Trophoblast cell (in vitro differentiated cells and primary cell): ENCODE measurements at regions not wholly inside any gene's neighbourhood (a gene's known extent, or its start where the extent isn't known, plus 50 kb on each side); places are given as distances from the start of the nearest gene placed in this dataset.
"Not testable (repeated sequence)": the region's sequence is repeated elsewhere in the genome, so short reads cannot be mapped to it uniquely, and the experiment has no call there.

Source experiments
- DNase-seq, 2 donors: peaks; one replicate each; pipeline ENCODE4 v3.0.0-alpha.2; 2016
- H2AFZ ChIP-seq: 2 replicates; pipeline ENCODE4 v1.6.1; 2013; ENCODE audit warnings: low read length, moderate library complexity, mild to moderate bottlenecking; ENCODE audit not compliant: insufficient read depth, poor library complexity
- H2AK5ac ChIP-seq: 2 replicates; pipeline ENCODE4 v1.6.1; 2013; ENCODE audit warnings: mild to moderate bottlenecking, low read length
- H2BK120ac ChIP-seq: 2 replicates; pipeline ENCODE4 v1.6.1; 2013; ENCODE audit warnings: low read length, mild to moderate bottlenecking, moderate library complexity; ENCODE audit not compliant: insufficient read depth, poor library complexity
- H2BK12ac ChIP-seq: 2 replicates; pipeline ENCODE4 v1.6.1; 2013; ENCODE audit warnings: mild to moderate bottlenecking, low read length, moderate library complexity
- H2BK5ac ChIP-seq: 2 replicates; pipeline ENCODE4 v1.6.1; 2013; ENCODE audit warnings: low read length, low read depth, moderate library complexity, mild to moderate bottlenecking; ENCODE audit not compliant: poor library complexity
- H3K14ac ChIP-seq: 2 replicates; pipeline ENCODE4 v1.6.1; 2013; ENCODE audit warnings: mild to moderate bottlenecking, low read length
- H3K18ac ChIP-seq: 2 replicates; pipeline ENCODE4 v1.6.1; 2013; ENCODE audit warnings: mild to moderate bottlenecking, low read length
- H3K23ac ChIP-seq: 2 replicates; pipeline ENCODE4 v1.6.1; 2013; ENCODE audit warnings: low read length
- H3K27ac ChIP-seq: 2 replicates; pipeline ENCODE4 v1.5.1; 2013; ENCODE audit warnings: low read depth, mild to moderate bottlenecking, inconsistent platforms, low read length, moderate library complexity
- H3K27me3 ChIP-seq: 2 replicates; pipeline ENCODE4 v1.6.1; 2013; ENCODE audit warnings: inconsistent platforms, mild to moderate bottlenecking, low read length, moderate library complexity; ENCODE audit not compliant: insufficient read depth
- H3K36me3 ChIP-seq, 2 experiments: 1 replicate in 1 of 2; 2 replicates in 1 of 2; pipeline ENCODE4 v1.6.1; 2013; ENCODE audit warnings: low read length in 2 of 2, mild to moderate bottlenecking in 2 of 2, moderate library complexity in 1 of 2; ENCODE audit not compliant: insufficient read depth in 2 of 2, control insufficient read depth in 1 of 2
- H3K4ac ChIP-seq: 2 replicates; pipeline ENCODE4 v1.6.1; 2013; ENCODE audit warnings: low read depth, mild to moderate bottlenecking, low read length, moderate library complexity
- H3K4me1 ChIP-seq, 2 experiments: 1 replicate in 1 of 2; 2 replicates in 1 of 2; pipeline ENCODE4 v1.6.1; 2013; ENCODE audit warnings: low read length in 2 of 2, mild to moderate bottlenecking in 2 of 2, moderate library complexity in 1 of 2; ENCODE audit not compliant: insufficient read depth in 2 of 2, control insufficient read depth in 1 of 2
- H3K4me2 ChIP-seq: 2 replicates; pipeline ENCODE4 v1.6.1; 2013; ENCODE audit warnings: inconsistent platforms, mild to moderate bottlenecking, low read length, moderate library complexity
- H3K4me3 ChIP-seq: 2 replicates; pipeline ENCODE4 v1.5.1; 2013; ENCODE audit warnings: mild to moderate bottlenecking, low read depth, low read length, inconsistent platforms
- H3K79me1 ChIP-seq: one replicate; pipeline ENCODE4 v1.6.1; 2013; ENCODE audit warnings: low read length
- H3K79me2 ChIP-seq: 2 replicates; pipeline ENCODE4 v1.6.1; 2013; ENCODE audit warnings: low read length, mild to moderate bottlenecking; ENCODE audit not compliant: control insufficient read depth, insufficient read depth, poor library complexity
- H3K9ac ChIP-seq: 2 replicates; pipeline ENCODE4 v1.6.1; 2013; ENCODE audit warnings: mild to moderate bottlenecking, low read length
- H3K9me3 ChIP-seq: 2 replicates; pipeline ENCODE4 v1.6.1; 2013; ENCODE audit warnings: low read depth, mild to moderate bottlenecking, control low read depth, inconsistent platforms, low read length; ENCODE audit not compliant: insufficient read depth
- H4K12ac ChIP-seq: 2 replicates; pipeline ENCODE4 v1.6.1; 2013; ENCODE audit warnings: low read depth, mild to moderate bottlenecking, low read length, moderate library complexity
- H4K8ac ChIP-seq: 2 replicates; pipeline ENCODE4 v1.6.1; 2013; ENCODE audit warnings: low read depth, mild to moderate bottlenecking, low read length, moderate library complexity
- H4K91ac ChIP-seq: one replicate; pipeline ENCODE4 v1.6.1; 2013; ENCODE audit warnings: low read depth, mild to moderate bottlenecking, low read length, moderate library complexity
- WGBS: extraction: QIAGEN DNeasy Blood & Tissue Kit; methylation state at CpG from one replicate; pipeline ENCODE4 v1.1.7; 2013; ENCODE audit warnings: missing lambda C conversion rate; ENCODE audit not compliant: insufficient read length, insufficient coverage; ENCODE audit errors: extremely low coverage; 5-methylcytosine and 5-hydroxymethylcytosine counted together

GRCh38 chr1:224841803-224842202, 87.7 kb upstream of the DNAH14 start:
- not testable (repeated sequence) for H3K23ac ChIP-seq, H2BK5ac ChIP-seq, H3K4me1 ChIP-seq, H3K9me3 ChIP-seq, H3K4me2 ChIP-seq, H3K14ac ChIP-seq, H3K79me1 ChIP-seq, H2BK12ac ChIP-seq, H2AFZ ChIP-seq, H3K4me3 ChIP-seq, H3K36me3 ChIP-seq, H2BK120ac ChIP-seq, H4K8ac ChIP-seq, H3K4ac ChIP-seq, H2AK5ac ChIP-seq, H3K27me3 ChIP-seq, H3K27ac ChIP-seq, H3K18ac ChIP-seq, H4K12ac ChIP-seq, H3K79me2 ChIP-seq, H3K9ac ChIP-seq, H4K91ac ChIP-seq, DNase-seq
- WGBS: no CpG with 5 or more reads among the region's 2 CpGs

DNA sequence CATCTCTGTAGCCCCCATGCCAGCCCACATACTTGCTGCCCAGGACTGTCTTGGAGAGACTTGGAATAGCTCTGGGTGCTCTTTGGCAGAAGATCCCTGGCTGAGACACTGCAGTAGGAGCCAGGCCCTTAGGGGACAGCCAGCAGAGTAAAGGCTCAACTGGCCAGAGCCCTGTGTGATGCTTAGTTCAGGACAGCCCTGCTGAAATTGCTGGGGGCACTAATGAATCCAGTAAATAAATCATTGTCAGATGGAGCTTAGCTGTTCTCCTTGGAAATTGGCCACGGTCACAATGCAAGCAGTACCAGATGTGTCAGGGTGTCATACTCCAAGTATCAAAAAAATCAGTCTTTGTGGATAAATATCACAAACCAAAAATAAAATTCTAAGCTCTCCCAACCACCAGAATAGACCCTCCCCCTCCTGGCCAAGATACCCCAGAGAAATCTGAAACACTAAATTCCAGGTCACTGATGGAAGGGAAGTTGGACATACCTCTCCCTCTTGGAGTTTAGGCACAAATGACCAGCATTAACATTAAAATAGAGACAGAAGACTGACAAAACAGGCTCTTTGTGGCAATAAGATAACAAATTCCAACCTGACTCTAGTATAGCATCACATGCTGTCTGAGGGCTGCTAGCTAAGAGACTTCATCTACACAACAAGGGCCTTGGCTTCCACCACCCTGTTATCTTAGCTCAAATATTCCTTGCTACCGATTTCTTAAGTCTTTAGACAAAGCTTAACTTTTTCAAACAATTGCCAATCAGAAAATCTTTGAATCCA, 83.2 kb upstream of the DNAH14 start:
- no CpG with 5 or more reads among the region's 2 CpGs for WGBS
- Histone ChIP-seq H3K79me2 (no peaks in the 10 kb centered on the region), H3K27me3 (no peaks in the 10 kb centered on the region), H3K4me3 (no peak overlapping the region), H4K8ac (no peak overlapping the region), H2BK5ac (no peak overlapping the region), H3K4me1 (no peaks in the 10 kb centered on the region), H3K4ac (no peak overlapping the region), H3K4me2 (no peak overlapping the region), H4K91ac (no peak overlapping the region), H3K36me3 (no peaks in the 10 kb centered on the region), H3K79me1 (no peaks in the 10 kb centered on the region), H3K27ac (no peak overlapping the region), H2BK120ac (no peak overlapping the region), H2BK12ac (no peak overlapping the region), H3K9me3 (peaks cover 2% of the 10 kb centered on the region), H3K18ac (no peak overlapping the region), H2AK5ac (no peak overlapping the region), H3K23ac (no peak overlapping the region), H4K12ac (no peak overlapping the region), H3K14ac (no peak overlapping the region), H2AFZ (no peak overlapping the region), H3K9ac (no peak overlapping the region)
- DNase-seq: no peak

GRCh38 chr1:224850446-224850845, 79.0 kb upstream of the DNAH14 start:
- Histone ChIP-seq H3K4ac (no peak overlapping the region), H3K9ac (no peak overlapping the region), H3K36me3 (no peaks in the 10 kb centered on the region), H3K79me1 (no peaks in the 10 kb centered on the region), H4K91ac (no peak overlapping the region), H2BK12ac (no peak overlapping the region), H3K4me1 (no peaks in the 10 kb centered on the region), H3K4me2 (no peak overlapping the region), H2AFZ (no peak overlapping the region), H3K9me3 (no peaks in the 10 kb centered on the region), H4K8ac (no peak overlapping the region), H2AK5ac (no peak overlapping the region), H4K12ac (no peak overlapping the region), H3K4me3 (no peak overlapping the region), H3K79me2 (no peaks in the 10 kb centered on the region), H3K27me3 (no peaks in the 10 kb centered on the region), H2BK120ac (no peak overlapping the region), H3K14ac (no peak overlapping the region), H3K18ac (no peak overlapping the region), H2BK5ac (no peak overlapping the region), H3K27ac (no peak overlapping the region), H3K23ac (no peak overlapping the region)
- no CpG with 5 or more reads among the region's 2 CpGs for whole genome bisulfite sequencing
- no peak for DNase-seq

DNA sequence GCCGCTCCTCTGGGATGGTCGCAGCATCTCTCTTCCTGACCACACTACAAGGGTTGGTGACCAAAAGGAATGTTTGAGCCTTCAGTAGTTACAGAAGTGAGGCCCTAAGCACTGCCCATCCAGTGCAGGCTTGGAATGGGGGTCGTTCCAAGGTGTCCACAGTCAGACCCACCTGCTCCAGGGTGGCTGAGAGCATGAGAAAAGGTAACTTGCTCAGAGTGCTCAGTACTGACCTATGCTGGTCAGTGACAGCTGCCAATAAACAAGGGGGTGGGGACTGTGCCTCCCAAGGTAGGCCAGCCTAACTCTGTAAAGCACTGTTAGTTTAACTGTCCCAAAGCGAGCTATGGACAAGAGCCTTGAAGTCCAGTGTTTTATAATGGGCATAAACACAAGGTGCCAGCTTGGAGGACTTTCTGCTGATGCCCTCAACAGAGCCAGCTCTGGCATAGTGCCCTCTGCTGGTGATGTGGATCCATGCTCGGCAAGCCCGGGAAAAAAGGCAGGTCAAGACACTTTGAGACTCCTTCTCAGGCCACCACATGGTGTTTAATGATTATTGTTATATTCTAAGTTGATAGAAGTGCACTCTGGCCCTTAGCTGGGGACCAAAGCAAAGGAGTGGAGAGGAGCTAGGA, 78.1 kb upstream of the DNAH14 start:
- H4K91ac ChIP-seq: no peak overlapping the region
- H3K4ac ChIP-seq: no peak overlapping the region
- no peaks in the 10 kb centered on the region for H3K27me3 ChIP-seq
- no peaks in the 10 kb centered on the region for H3K36me3 ChIP-seq
- H3K18ac ChIP-seq: no peak overlapping the region
- no peak overlapping the region for H3K4me2 ChIP-seq
- H3K14ac ChIP-seq: no peak overlapping the region
- no CpG with 5 or more reads among the region's 6 CpGs for WGBS
- H3K4me3 ChIP-seq: no peak overlapping the region
- H4K8ac ChIP-seq: no peak overlapping the region
- H2BK120ac ChIP-seq: no peak overlapping the region
- no peak overlapping the region for H2AK5ac ChIP-seq
- no peaks in the 10 kb centered on the region for H3K9me3 ChIP-seq
- no peaks in the 10 kb centered on the region for H3K79me2 ChIP-seq
- no peak overlapping the region for H4K12ac ChIP-seq
- DNase-seq: peak in 1 of 2 donors; percentile 48
- H3K4me1 ChIP-seq: no peaks in the 10 kb centered on the region
- H2AFZ ChIP-seq: no peak overlapping the region
- no peak overlapping the region for H2BK12ac ChIP-seq
- H2BK5ac ChIP-seq: no peak overlapping the region
- H3K27ac ChIP-seq: no peak overlapping the region
- H3K9ac ChIP-seq: no peak overlapping the region
- no peak overlapping the region for H3K23ac ChIP-seq
- H3K79me1 ChIP-seq: no peaks in the 10 kb centered on the region
